ENCODE measurements at regions not wholly inside any gene's neighbourhood (a gene's known extent, or its start where the extent isn't known, plus 50 kb on each side); places are given as distances from the start of the nearest gene placed in this dataset.
"Not testable (repeated sequence)": the region's sequence is repeated elsewhere in the genome, so short reads cannot be mapped to it uniquely, and the experiment has no call there.

GRCh38 chr2:138090330-138090729 lies 126.1 kb downstream of the HNMT start:
- Mint-ChIP-seq H3K4me3 (no peak overlapping the region), H3K27ac (no peak overlapping the region), H3K4me1 (peaks cover 33% of the 10 kb centered on the region), H3K9me3 (no peaks in the 10 kb centered on the region), H3K27me3 (ENCODE audit: low read depth, poor library complexity) (no peaks in the 10 kb centered on the region), H3K36me3 (ENCODE audit: low read depth) (no peaks in the 10 kb centered on the region)
- no peak for DNase-seq
- peak; percentile 35 for TF ChIP-seq CTCF (IDR thresholded peaks at IDR 0.05)

- DNase-seq = no peak
- Mint-ChIP-seq H3K4me3 (no peak overlapping the region), H3K27ac (no peak overlapping the region), H3K9me3 (no peaks in the 10 kb centered on the region), H3K27me3 (ENCODE audit: low read depth, poor library complexity) (no peaks in the 10 kb centered on the region), H3K4me1 (peaks cover 11% of the 10 kb centered on the region), H3K36me3 (ENCODE audit: low read depth) (no peaks in the 10 kb centered on the region)
- no peak for TF ChIP-seq CTCF (IDR thresholded peaks at IDR 0.05)
Measured at GRCh38 chr2:138093455-138093854, 129.2 kb downstream of the HNMT start.

GRCh38 chr2:138094031-138094430 lies 129.8 kb downstream of the HNMT start:
- no peaks in the 10 kb centered on the region for H3K27me3 Mint-ChIP-seq (ENCODE audit: low read depth, poor library complexity)
- peaks cover 5% of the 10 kb centered on the region for H3K4me1 Mint-ChIP-seq
- no peaks in the 10 kb centered on the region for H3K36me3 Mint-ChIP-seq (ENCODE audit: low read depth)
- H3K9me3 Mint-ChIP-seq = no peaks in the 10 kb centered on the region
- no peak for TF ChIP-seq CTCF (IDR thresholded peaks at IDR 0.05)
- H3K27ac Mint-ChIP-seq = no peak overlapping the region
- H3K4me3 Mint-ChIP-seq = no peak overlapping the region
- no peak for DNase-seq

- no peak overlapping the region for H3K4me3 Mint-ChIP-seq
- TF ChIP-seq CTCF (IDR thresholded peaks at IDR 0.05) = no peak
- H3K4me1 Mint-ChIP-seq = no peaks in the 10 kb centered on the region
- no peaks in the 10 kb centered on the region for H3K36me3 Mint-ChIP-seq (ENCODE audit: low read depth)
- no peak for DNase-seq
- no peaks in the 10 kb centered on the region for H3K27me3 Mint-ChIP-seq (ENCODE audit: low read depth, poor library complexity)
- no peak overlapping the region for H3K27ac Mint-ChIP-seq
- H3K9me3 Mint-ChIP-seq = no peaks in the 10 kb centered on the region
Measured at GRCh38 chr2:138095336-138095735, 131.1 kb downstream of the HNMT start.

- not testable (repeated sequence) for H3K36me3 Mint-ChIP-seq (ENCODE audit: low read depth); H3K4me1 Mint-ChIP-seq; H3K9me3 Mint-ChIP-seq
Measured at GRCh38 chr2:138099288-138099687, 135.0 kb downstream of the HNMT start.

GRCh38 chr2:138101718-138102117 lies 137.4 kb downstream of the HNMT start:
- Mint-ChIP-seq H3K9me3 (peaks cover 6% of the 10 kb centered on the region), H3K4me3 (no peak overlapping the region), H3K36me3 (ENCODE audit: low read depth) (no peaks in the 10 kb centered on the region), H3K27ac (no peak overlapping the region), H3K27me3 (ENCODE audit: low read depth, poor library complexity) (no peaks in the 10 kb centered on the region), H3K4me1 (peaks cover 4% of the 10 kb centered on the region)
- no peak for DNase-seq
- TF ChIP-seq CTCF (IDR thresholded peaks at IDR 0.05) = no peak

More at GRCh38 chr2:138099288-138099687, 135.0 kb downstream of the HNMT start:
- not testable (repeated sequence) for H3K4me3 Mint-ChIP-seq; H3K27me3 Mint-ChIP-seq (ENCODE audit: low read depth, poor library complexity); H3K27ac Mint-ChIP-seq; DNase-seq

All from nephron progenitor cell (in vitro differentiated cells).